ENCODE measurements at regions not wholly inside any gene's neighbourhood (a gene's known extent, or its start where the extent isn't known, plus 50 kb on each side); places are given as distances from the start of the nearest gene placed in this dataset.

GRCh38 chr12:19867151-19867550, 427.9 kb downstream of the AEBP2 start:
- Histone ChIP-seq H3K9ac (ENCODE audit: low read depth in 1 of 2, low read length in 2 of 2) (no peak overlapping the region), H3K4me3 (ENCODE audit: low read depth in 1 of 3, low read length in 3 of 3) (no peak overlapping the region), H3K4me1 (ENCODE audit: control insufficient read depth in 4 of 4, insufficient read depth in 4 of 4, low read length in 3 of 4) (no peaks in the 10 kb centered on the region), H3K36me3 (ENCODE audit: control insufficient read depth in 4 of 4, insufficient read depth in 3 of 4, low read depth in 1 of 4, low read length in 3 of 4) (no peaks in the 10 kb centered on the region), H3K27me3 (ENCODE audit: control insufficient read depth in 4 of 4, insufficient read depth in 4 of 4, low read length in 3 of 4) (no peaks in the 10 kb centered on the region), H3K27ac (ENCODE audit: low read depth in 1 of 2, low read length in 2 of 2) (no peak overlapping the region), H3K9me3 (ENCODE audit: control insufficient read depth in 4 of 4, low read length in 3 of 4) (no peaks in the 10 kb centered on the region)
- 80% methylated on average over 1 of the region's 1 CpG for WGBS
- no peak for DNase-seq (ENCODE audit: low spot score)
- TF ChIP-seq EGR1 (IDR thresholded peaks at IDR 0.05; ENCODE audit: low read depth in 2 of 2): no peak
- no peak for TF ChIP-seq SP1 (IDR thresholded peaks at IDR 0.05)
- TF ChIP-seq FOXA2 (IDR thresholded peaks at IDR 0.05): no peak
- TF ChIP-seq ZBTB33 (IDR thresholded peaks at IDR 0.05): no peak
- no peak for TF ChIP-seq GABPA (IDR thresholded peaks at IDR 0.05 in 1 of 2, conservative IDR thresholded peaks at IDR 0.05 in 1 of 2)
- TF ChIP-seq ATF3 (IDR thresholded peaks at IDR 0.05): no peak
- no peak for TF ChIP-seq HNF4G (IDR thresholded peaks at IDR 0.05)
- TF ChIP-seq MAX (IDR thresholded peaks at IDR 0.05): no peak
- no peak for TF ChIP-seq FOXA1 (IDR thresholded peaks at IDR 0.05)
- no peak for TF ChIP-seq REST (IDR thresholded peaks at IDR 0.05)
- no peak for TF ChIP-seq RXRA (IDR thresholded peaks at IDR 0.05)
- TF ChIP-seq JUND (IDR thresholded peaks at IDR 0.05): no peak
- no peak for TF ChIP-seq RAD21 (IDR thresholded peaks at IDR 0.05)
- TF ChIP-seq NR2F2 (IDR thresholded peaks at IDR 0.05): no peak
- TF ChIP-seq CTCF (IDR thresholded peaks at IDR 0.05; ENCODE audit: low read depth, low read length, missing input control): no peak
- TF ChIP-seq YY1 (IDR thresholded peaks at IDR 0.05): no peak
- no peak for TF ChIP-seq HNF4A (conservative IDR thresholded peaks at IDR 0.05)
- no peak for TF ChIP-seq TAF1 (conservative IDR thresholded peaks at IDR 0.05)
